HFF-Myc (cell line): ENCODE measurements at regions not wholly inside any gene's neighbourhood (a gene's known extent, or its start where the extent isn't known, plus 50 kb on each side); places are given as distances from the start of the nearest gene placed in this dataset.
"Not testable (repeated sequence)": the region's sequence is repeated elsewhere in the genome, so short reads cannot be mapped to it uniquely, and the experiment has no call there.

Source experiments
- DNase-seq: peaks from one replicate; pipeline ENCODE4 v3.0.0-alpha.2; 2011; ENCODE audit warnings: low read depth; ENCODE audit errors: extremely low read depth
- H3K4me3 ChIP-seq: replicated peaks from 2 replicates; pipeline ENCODE4 v1.5.1; 2011; ENCODE audit warnings: low read depth, mild to moderate bottlenecking, control low read depth, low read length
- CTCF ChIP-seq: IDR thresholded peaks from 2 replicates; pipeline ENCODE4 v1.5.1; 2012; ENCODE audit warnings: mild to moderate bottlenecking, low read depth, low read length, control low read depth; ENCODE audit errors: missing control alignments

DNA sequence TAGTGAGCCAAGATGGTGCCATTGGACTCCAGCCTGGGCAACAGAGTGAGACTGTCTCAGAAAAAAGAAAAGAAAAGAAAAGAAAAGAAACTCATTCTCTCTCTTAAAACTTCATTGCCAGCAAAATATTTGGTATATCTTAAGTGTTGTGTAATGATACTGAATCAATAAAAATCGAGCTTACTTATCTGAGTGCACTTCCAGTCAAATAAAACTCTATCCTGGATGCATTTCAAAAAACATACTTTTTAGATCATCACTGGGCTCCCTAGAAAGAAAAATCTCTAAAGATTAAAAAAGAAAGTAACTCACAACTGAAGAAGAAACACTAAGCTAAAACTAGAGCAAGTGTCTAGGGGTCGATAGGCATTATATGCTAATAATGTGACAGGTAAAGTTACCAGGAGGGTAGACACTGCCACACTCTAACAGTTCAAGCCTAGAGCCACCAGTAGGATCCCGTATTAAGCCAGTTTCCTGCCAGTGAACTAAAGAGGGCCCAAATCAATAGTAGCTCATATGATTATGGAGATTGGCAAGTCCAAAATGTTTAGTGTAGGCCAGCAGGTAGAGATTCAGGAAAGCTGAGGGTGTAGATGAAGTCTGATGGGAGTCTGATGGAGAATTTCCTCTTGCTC, 242.1 kb upstream of the CYRIA start:
- H3K4me3 ChIP-seq = no peak overlapping the region
- no peak for DNase-seq
- no peak for TF ChIP-seq CTCF

- DNase-seq, H3K4me3 ChIP-seq: not testable (repeated sequence)
These were observed 239.7 kb upstream of the CYRIA start for GRCh38 chr2:16905325-16905724.

- H3K4me3 ChIP-seq = no peak overlapping the region
- TF ChIP-seq CTCF = peak; percentile 18
- no peak for DNase-seq
These were observed 234.9 kb upstream of the CYRIA start for GRCh38 chr2:16900405-16901025.

- no peak for DNase-seq
- no peak overlapping the region for H3K4me3 ChIP-seq
- no peak for TF ChIP-seq CTCF
These were observed 234.3 kb upstream of the CYRIA start for GRCh38 chr2:16899958-16900357.

DNA sequence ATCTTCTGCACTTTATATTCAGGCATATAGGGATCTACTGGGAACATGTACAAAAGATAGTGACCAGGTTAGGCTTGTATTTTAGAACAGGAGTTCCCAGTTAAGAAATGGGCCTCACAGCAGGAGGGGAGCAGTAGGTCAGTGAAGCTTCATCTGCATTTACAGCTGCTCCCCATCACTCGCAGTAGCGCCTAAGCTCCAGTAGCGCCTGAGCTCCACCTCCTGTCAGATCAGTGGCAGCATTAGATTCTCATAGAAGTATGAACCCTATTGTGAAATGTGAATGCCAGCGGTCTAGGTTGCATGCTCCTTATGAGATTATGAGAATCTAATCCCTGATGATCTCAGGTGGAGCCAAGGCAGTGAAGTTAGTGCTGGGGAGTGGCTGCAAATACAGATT, 224.4 kb upstream of the CYRIA start:
- DNase-seq = no peak
- no peak for TF ChIP-seq CTCF
- H3K4me3 ChIP-seq = no peak overlapping the region

DNA sequence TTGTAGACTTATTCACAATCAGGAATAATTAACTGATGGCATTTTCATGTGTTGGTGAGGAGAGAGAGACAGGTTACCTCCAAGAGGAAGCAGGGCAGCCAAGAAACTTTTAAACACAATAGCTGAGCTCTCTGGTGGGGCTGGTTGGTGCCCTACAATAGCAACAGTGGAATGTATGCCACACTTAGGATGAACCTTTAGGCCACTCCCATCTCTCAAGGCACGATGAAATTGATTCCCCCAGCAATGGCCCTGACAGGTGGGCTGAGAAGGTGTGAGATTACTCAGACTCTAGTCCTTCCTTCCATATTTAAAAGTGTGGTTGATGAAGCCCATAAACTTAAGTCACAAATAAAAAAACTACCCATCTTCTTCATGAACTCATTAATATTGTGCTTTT, 219.4 kb upstream of the CYRIA start:
- no peak overlapping the region for H3K4me3 ChIP-seq
- no peak for TF ChIP-seq CTCF
- DNase-seq = no peak

DNA sequence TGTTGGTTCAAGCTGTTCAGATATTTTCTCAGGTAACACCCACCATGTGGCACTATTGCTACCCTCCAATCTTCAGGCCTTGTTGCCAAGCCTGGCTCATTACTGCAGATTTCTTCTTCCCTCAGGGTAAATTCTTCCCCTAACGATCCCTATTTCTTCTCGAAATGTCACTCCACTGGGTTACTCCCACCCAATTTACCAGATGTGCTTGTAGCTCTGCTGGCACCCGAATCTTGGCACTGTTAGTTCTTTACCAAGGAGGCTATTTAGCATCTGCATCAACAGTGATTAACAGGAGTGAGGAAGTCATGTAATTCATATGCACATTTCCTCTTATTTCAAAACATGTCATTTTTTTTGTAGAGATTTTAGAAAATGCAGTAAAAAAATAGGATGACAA, 217.1 kb upstream of the CYRIA start:
- H3K4me3 ChIP-seq = no peak overlapping the region
- TF ChIP-seq CTCF = no peak

More for the DNA sequence above, 217.1 kb upstream of the CYRIA start:
- DNase-seq = no peak
